ENCODE measurements at regions not wholly inside any gene's neighbourhood (a gene's known extent, or its start where the extent isn't known, plus 50 kb on each side); places are given as distances from the start of the nearest gene placed in this dataset.

DNA sequence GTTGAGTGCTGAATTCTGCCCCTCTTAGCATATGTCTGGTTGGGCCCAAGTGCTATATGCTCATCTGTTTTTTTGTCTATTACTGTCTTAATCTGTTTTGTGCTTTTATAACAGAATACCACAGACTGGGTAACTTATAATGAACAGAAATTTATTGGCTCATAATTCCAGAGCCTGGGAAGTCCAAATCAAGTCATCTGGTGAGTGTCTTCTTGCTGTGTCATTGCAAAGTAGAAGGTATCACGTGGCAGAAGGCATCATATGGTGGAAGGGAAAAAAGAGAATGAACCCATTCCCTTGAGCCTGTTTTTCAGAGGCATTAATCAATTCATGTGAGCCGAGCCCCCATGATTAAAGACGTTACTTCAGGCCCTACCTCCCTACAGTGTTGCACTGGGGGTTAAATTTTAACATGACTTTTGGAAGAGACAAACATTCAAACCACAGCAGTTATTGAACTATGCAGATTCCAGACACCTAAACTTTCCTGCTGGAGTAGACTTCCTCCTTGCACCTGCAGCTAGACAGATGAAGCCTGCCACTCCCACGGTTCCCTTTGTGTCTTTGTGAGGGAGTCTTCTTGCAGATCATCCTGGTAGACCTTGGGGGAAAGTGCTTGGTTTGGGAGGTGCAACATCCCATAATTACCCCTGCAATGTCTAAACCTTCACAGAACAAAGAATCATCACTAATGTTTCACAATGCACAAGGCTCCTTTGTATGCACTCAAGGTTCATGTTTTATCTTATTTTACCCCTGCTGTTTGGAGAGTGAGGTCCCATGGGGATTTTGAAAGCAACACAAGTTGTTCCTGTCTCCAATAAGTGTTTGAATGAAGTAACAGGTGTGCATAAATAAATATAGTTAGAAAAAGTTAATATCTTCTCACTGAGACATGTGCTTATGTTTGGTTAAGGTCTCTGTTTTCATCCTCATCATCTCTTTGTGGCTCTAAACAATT, 64.7 kb upstream of the XCR1 start:
- DNase-seq (ENCODE audit: low read depth, low spot score): no peak

GRCh38 chr3:46091046-46091445, 63.8 kb upstream of the XCR1 start:
- DNase-seq (ENCODE audit: low read depth, low spot score): no peak

- no peak for DNase-seq (ENCODE audit: low read depth, low spot score)
Measured at GRCh38 chr3:46090161-46090591, 62.9 kb upstream of the XCR1 start.

DNA sequence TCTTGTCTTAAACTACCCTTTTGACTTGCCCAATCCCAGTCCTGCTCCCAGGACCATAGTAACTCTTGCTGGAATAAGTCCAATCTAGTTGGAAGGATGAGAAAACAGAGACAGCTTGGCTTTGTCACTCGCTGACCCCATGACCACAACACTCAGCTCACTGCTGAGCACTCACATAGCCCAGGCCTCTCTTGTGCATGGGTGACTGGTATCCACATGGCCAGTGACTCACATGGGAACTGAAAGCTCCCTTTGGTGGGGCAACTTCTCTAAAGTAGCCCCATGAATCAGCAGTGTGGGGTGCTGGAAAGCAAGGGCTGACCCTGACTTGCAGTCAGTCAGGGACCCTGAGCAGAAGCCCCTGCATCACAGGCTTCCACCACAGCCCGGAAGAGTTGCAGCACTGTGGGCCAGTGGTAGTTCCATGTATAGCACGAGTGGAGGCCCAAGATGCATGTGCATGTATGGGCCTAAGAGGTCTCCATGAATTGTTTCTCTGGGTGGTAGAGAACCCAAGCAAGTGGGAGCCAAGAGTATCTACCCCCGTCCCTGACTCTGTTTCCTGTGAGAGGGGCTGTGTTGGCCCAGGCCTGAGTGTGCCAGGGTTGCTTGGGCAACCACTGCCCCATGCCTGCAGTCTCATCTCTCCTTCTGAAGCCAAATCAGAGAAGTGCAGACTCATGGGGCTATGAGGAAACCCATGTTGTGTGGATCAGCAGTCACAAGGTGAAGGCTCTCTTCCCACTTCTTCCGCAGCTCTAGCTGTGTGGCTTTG, 62.1 kb upstream of the XCR1 start:
- no peak for DNase-seq (ENCODE audit: low read depth, low spot score)

DNA sequence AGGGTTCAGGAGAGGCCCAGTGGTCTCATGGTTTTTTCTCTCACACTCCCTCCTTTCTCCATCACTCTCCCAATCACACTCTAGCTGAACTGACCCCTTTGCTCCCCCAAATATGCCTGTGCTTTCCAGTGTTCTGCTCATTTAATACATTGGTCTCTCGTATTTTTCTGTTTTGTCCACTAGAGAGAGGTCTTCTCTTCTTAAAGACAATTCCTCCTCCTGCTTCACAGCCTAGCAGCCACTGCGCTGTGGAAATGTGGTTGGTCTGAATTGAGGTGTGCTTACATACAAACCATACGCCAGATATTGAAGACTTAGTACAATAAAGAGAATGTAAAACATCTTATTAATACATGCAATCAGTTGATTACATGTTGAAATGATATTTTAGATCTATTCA, 60.6 kb upstream of the XCR1 start:
- DNase-seq (ENCODE audit: low read depth, low spot score): no peak

DNA sequence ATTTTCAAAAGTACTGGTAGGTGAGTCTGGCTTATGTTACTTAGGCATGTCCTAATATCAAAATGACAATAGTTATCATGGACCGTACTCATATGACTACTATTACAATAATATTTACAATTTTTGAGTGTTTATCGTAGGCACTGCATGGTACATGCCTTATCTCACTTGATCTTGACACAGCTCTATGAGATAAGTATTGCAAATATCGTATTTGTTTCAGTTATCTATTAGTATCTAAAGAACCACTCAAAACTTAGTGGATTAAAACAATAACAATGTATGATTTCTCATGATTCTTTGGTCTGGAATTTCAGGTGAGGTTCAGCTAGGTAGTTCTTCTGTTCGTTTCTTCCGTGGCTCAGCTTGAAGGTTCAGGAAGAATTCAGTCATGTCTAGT, 59.7 kb upstream of the XCR1 start:
- no peak for DNase-seq (ENCODE audit: low read depth, low spot score)

- no peak for DNase-seq (ENCODE audit: low read depth, low spot score)
Measured at GRCh38 chr3:46086083-46086437, 58.8 kb upstream of the XCR1 start.

DNA sequence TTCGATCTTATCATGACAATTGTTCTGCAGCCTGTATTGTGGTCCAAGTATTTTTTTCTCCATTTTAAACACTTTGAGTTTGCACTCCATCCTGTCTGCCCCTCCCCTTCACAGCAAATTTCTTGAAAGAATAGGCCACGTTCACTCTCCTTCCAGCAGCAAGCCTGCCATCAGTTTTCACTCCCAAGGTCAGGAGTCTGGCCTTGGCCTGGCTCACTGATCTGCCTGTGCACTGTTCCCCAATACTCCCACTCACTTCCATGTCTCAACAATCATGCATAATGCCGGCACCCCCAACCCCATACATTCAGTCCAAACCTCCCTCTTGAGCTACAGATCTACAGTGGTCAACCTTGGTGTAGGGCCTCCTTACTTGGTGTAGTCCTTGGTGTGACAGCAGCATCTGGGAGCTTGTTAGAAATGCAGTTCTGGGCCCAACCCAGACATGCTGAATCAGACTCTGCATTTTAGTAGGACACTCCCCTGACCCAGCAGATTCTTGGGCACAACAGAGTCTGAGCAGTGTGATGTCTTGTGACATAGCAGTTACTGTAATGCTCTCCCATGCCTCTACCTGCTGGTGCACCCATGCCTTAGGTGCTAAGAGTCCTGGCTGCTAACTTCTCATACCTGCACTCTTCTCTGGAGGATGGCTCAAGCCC, 58.3 kb upstream of the XCR1 start:
- DNase-seq (ENCODE audit: low read depth, low spot score): no peak

GRCh38 chr3:46083956-46084355, 56.7 kb upstream of the XCR1 start:
- no peak for DNase-seq (ENCODE audit: low read depth, low spot score)

- DNase-seq (ENCODE audit: low read depth, low spot score): peak; percentile 16
Measured at GRCh38 chr3:46082849-46083248, 55.6 kb upstream of the XCR1 start.

- no peak for DNase-seq (ENCODE audit: low read depth, low spot score)
Measured at GRCh38 chr3:46082021-46082420, 54.7 kb upstream of the XCR1 start.

- no peak for DNase-seq (ENCODE audit: low read depth, low spot score)
Measured at GRCh38 chr3:46080969-46081345, 53.7 kb upstream of the XCR1 start.

- DNase-seq (ENCODE audit: low read depth, low spot score): no peak
Measured at GRCh38 chr3:46080124-46080968, 53.1 kb upstream of the XCR1 start.

DNA sequence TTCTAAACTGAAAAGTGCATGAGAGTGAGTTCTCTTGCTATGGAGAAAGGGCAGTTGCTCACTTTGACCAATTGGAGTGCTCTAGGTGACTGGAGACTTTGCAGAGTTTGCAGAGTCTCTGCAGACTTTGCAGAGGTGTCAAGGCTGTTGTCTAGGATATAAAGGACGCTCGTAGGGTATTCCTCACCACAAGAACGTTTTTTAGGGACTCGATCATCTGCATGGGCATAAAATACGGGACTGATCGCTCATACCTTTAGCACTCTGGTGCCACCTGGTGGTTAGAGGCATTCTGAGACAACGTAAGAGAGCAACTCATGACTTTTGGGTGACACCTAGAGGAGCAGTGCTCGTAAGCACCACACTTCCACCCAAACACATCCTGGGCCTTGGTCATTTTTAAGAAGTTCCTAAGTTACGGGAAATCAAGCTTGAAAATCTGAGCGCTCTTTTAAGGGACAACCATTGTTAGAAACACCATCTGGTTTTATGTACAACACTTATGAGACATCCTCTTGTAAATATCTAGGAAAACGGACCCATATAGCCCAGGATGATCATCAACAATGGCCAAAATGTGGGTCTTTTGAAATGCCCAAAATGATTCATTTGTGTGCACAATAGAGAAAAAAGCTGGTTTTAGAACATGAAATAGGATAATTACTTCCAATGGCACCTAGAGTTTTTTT, 51.6 kb upstream of the XCR1 start:
- DNase-seq (ENCODE audit: low read depth, low spot score): peak; percentile 88
